Breast epithelium (tissue), 4 donors: ENCODE measurements at regions not wholly inside any gene's neighbourhood (a gene's known extent, or its start where the extent isn't known, plus 50 kb on each side); places are given as distances from the start of the nearest gene placed in this dataset.
"Not testable (repeated sequence)": the region's sequence is repeated elsewhere in the genome, so short reads cannot be mapped to it uniquely, and the experiment has no call there.

Experiments used
- DNase-seq, 2 donors: peaks; one replicate each; pipeline ENCODE4 v3.0.0-alpha.2; 2019; ENCODE audit warnings: low spot score in 2 of 2
- H3K27ac ChIP-seq, 2 donors: fragments of 200-600 bp; sonication (generic) in 1 of 2; one replicate each; pipeline ENCODE4 v1.5.1; 2016 to 2019; ENCODE audit warnings: mild to moderate bottlenecking in 1 of 2
- H3K27me3 ChIP-seq, 2 donors: fragments of 200-600 bp; sonication (generic) in 1 of 2; one replicate each; pipeline versions ENCODE4 v1.5.1 to v1.6.0; 2017 to 2019; ENCODE audit warnings: control low read depth in 1 of 2, mild to moderate bottlenecking in 1 of 2
- H3K36me3 ChIP-seq: fragments of 200-600 bp; one replicate; pipeline ENCODE4 v1.5.1; 2019
- H3K4me1 ChIP-seq, 2 donors: fragments of 200-600 bp; sonication (generic); one replicate each; pipeline ENCODE4 v1.5.1; 2016 to 2019; ENCODE audit warnings: control low read depth in 1 of 2
- H3K4me3 ChIP-seq, 3 donors: fragments of 200-600 bp; sonication (generic); 1 replicate in 2 of 3; 2 replicates in 1 of 3; pipeline ENCODE4 v1.5.1; 2016 to 2019; ENCODE audit warnings: mild to moderate bottlenecking in 3 of 3, moderate library complexity in 2 of 3
- H3K9me3 ChIP-seq, 2 donors: fragments of 200-600 bp; sonication (generic) in 1 of 2; one replicate each; pipeline ENCODE4 v1.5.1; 2016 to 2019; ENCODE audit warnings: control low read depth in 1 of 2
- POLR2A ChIP-seq: fragments of 450-650 bp; IDR thresholded peaks from one replicate; pipeline ENCODE4 v1.6.1; 2016; ENCODE audit warnings: antibody characterized with exemption, mild to moderate bottlenecking, moderate library complexity
- POLR2AphosphoS5 ChIP-seq, 3 donors: sonication (generic); formaldehyde crosslinking; IDR thresholded peaks; one replicate each; pipeline ENCODE4 v1.6.1; 2017; ENCODE audit warnings: antibody characterized with exemption in 3 of 3
- intact Hi-C: fragments of 100-400 bp; cut with DNase I; formaldehyde crosslinking; loops from one replicate; pipeline ENCODE4 v1.15.1; 2023; ENCODE audit warnings: low total_unique reads
- TF ChIP-seq, protein P1 (sequence below), 3 donors: fragments of 450-650 bp; IDR thresholded peaks; one replicate each; pipeline ENCODE4 v1.5.1; 2016 to 2017; ENCODE audit warnings: antibody characterized with exemption in 3 of 3, mild to moderate bottlenecking in 3 of 3, moderate library complexity in 3 of 3

- no peak overlapping the region for H3K4me3 ChIP-seq
- intact Hi-C loops = no loop called here
- no peaks in the 10 kb centered on the region for H3K36me3 ChIP-seq
- H3K4me1 ChIP-seq = no peaks in the 10 kb centered on the region
- H3K27me3 ChIP-seq = no peaks in the 10 kb centered on the region
- no peaks in the 10 kb centered on the region for H3K9me3 ChIP-seq
- TF ChIP-seq POLR2A (no peak), POLR2AphosphoS5 (IDR thresholded peaks at IDR 0.05) (no peak)
- TF ChIP-seq, protein P1, sequence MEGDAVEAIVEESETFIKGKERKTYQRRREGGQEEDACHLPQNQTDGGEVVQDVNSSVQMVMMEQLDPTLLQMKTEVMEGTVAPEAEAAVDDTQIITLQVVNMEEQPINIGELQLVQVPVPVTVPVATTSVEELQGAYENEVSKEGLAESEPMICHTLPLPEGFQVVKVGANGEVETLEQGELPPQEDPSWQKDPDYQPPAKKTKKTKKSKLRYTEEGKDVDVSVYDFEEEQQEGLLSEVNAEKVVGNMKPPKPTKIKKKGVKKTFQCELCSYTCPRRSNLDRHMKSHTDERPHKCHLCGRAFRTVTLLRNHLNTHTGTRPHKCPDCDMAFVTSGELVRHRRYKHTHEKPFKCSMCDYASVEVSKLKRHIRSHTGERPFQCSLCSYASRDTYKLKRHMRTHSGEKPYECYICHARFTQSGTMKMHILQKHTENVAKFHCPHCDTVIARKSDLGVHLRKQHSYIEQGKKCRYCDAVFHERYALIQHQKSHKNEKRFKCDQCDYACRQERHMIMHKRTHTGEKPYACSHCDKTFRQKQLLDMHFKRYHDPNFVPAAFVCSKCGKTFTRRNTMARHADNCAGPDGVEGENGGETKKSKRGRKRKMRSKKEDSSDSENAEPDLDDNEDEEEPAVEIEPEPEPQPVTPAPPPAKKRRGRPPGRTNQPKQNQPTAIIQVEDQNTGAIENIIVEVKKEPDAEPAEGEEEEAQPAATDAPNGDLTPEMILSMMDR (IDR thresholded peaks at IDR 0.05) = no peak
- no peak overlapping the region for H3K27ac ChIP-seq
- DNase-seq = no peak
These were observed 556.4 kb downstream of the TUSC1 start for GRCh38 chr9:25121811-25122210.

GRCh38 chr9:25119041-25119440 is 559.2 kb downstream of the TUSC1 start:
- H3K4me3 ChIP-seq = no peak overlapping the region
- DNase-seq = no peak
- intact Hi-C loops = no loop called here

GRCh38 chr9:25117791-25118190 is 560.5 kb downstream of the TUSC1 start:
- H3K27me3 ChIP-seq = no peaks in the 10 kb centered on the region
- H3K4me1 ChIP-seq = no peaks in the 10 kb centered on the region
- H3K36me3 ChIP-seq = no peaks in the 10 kb centered on the region
- DNase-seq = no peak
- TF ChIP-seq, protein P1 (IDR thresholded peaks at IDR 0.05) = no peak
- no peak for TF ChIP-seq POLR2AphosphoS5 (IDR thresholded peaks at IDR 0.05)
- TF ChIP-seq POLR2A = no peak
- no peak overlapping the region for H3K27ac ChIP-seq
- H3K9me3 ChIP-seq = no peaks in the 10 kb centered on the region
- intact Hi-C loops = no loop called here
- H3K4me3 ChIP-seq = no peak overlapping the region

More at GRCh38 chr9:25119041-25119440, 559.2 kb downstream of the TUSC1 start:
- Histone ChIP-seq H3K4me1 (no peaks in the 10 kb centered on the region), H3K27ac (no peak overlapping the region), H3K9me3 (no peaks in the 10 kb centered on the region), H3K27me3 (no peaks in the 10 kb centered on the region), H3K36me3 (no peaks in the 10 kb centered on the region)
- TF ChIP-seq, protein P1 (IDR thresholded peaks at IDR 0.05) = no peak
- TF ChIP-seq POLR2A (no peak), POLR2AphosphoS5 (IDR thresholded peaks at IDR 0.05) (no peak)

GRCh38 chr9:25102204-25102603 is 556.5 kb upstream of the IZUMO3 start:
- H3K36me3 ChIP-seq, DNase-seq: not testable (repeated sequence)

GRCh38 chr9:25094518-25094917 is 548.8 kb upstream of the IZUMO3 start:
- Histone ChIP-seq H3K27me3 (no peaks in the 10 kb centered on the region), H3K4me3 (no peak overlapping the region), H3K4me1 (no peaks in the 10 kb centered on the region), H3K36me3 (no peaks in the 10 kb centered on the region), H3K9me3 (no peaks in the 10 kb centered on the region), H3K27ac (no peak overlapping the region)
- intact Hi-C loops = no loop called here
- DNase-seq = no peak
- TF ChIP-seq, protein P1 (IDR thresholded peaks at IDR 0.05) = no peak
- TF ChIP-seq POLR2AphosphoS5 (IDR thresholded peaks at IDR 0.05) = no peak
- TF ChIP-seq POLR2A = no peak

More at GRCh38 chr9:25102204-25102603, 556.5 kb upstream of the IZUMO3 start:
- H3K27me3 ChIP-seq, H3K27ac ChIP-seq, H3K4me3 ChIP-seq, intact Hi-C loops, H3K9me3 ChIP-seq, H3K4me1 ChIP-seq: not testable (repeated sequence)

GRCh38 chr9:25078202-25078601 is 532.5 kb upstream of the IZUMO3 start:
- no peak for DNase-seq
- Histone ChIP-seq H3K27me3 (no peaks in the 10 kb centered on the region), H3K9me3 (no peaks in the 10 kb centered on the region), H3K4me3 (no peak overlapping the region), H3K27ac (no peak overlapping the region), H3K4me1 (no peaks in the 10 kb centered on the region), H3K36me3 (no peaks in the 10 kb centered on the region)
- intact Hi-C loops = no loop called here
- TF ChIP-seq, protein P1 (IDR thresholded peaks at IDR 0.05) = no peak
- TF ChIP-seq POLR2A (no peak), POLR2AphosphoS5 (IDR thresholded peaks at IDR 0.05) (no peak)
